T1000 (cell line): ENCODE measurements at regions not wholly inside any gene's neighbourhood (a gene's known extent, or its start where the extent isn't known, plus 50 kb on each side); places are given as distances from the start of the nearest gene placed in this dataset.
"Not testable (repeated sequence)": the region's sequence is repeated elsewhere in the genome, so short reads cannot be mapped to it uniquely, and the experiment has no call there.

Experiments used
- DNase-seq: peaks from one replicate; lab custom pipeline; 2025; ENCODE audit warnings: mixed read lengths; lab: John Stamatoyannopoulos, UW

DNA sequence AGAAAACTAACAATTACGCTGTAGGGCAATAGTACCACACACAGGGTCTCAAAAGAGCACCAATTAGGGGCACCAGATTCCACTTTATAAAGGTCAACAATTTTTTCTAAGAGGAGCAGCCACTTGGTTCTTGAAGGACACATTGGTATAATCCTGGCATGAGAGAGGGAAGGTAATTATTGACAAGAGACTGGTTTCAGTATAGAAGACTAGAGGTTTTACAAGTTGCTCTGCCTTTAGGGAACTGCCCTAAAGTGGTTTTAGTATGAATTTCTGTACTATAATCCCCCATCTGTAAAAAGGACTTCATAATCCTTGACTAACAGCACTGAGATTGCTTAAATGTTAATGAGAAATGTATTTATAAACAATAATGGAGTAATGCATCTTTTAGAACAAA, 648.5 kb upstream of the PTBP2 start:
- DNase-seq: no peak

- no peak for DNase-seq
Observed at GRCh38 chr1:96074422-96074821, 647.2 kb upstream of the PTBP2 start.

- no peak for DNase-seq
Observed at GRCh38 chr1:96074876-96075577, 646.6 kb upstream of the PTBP2 start.

DNA sequence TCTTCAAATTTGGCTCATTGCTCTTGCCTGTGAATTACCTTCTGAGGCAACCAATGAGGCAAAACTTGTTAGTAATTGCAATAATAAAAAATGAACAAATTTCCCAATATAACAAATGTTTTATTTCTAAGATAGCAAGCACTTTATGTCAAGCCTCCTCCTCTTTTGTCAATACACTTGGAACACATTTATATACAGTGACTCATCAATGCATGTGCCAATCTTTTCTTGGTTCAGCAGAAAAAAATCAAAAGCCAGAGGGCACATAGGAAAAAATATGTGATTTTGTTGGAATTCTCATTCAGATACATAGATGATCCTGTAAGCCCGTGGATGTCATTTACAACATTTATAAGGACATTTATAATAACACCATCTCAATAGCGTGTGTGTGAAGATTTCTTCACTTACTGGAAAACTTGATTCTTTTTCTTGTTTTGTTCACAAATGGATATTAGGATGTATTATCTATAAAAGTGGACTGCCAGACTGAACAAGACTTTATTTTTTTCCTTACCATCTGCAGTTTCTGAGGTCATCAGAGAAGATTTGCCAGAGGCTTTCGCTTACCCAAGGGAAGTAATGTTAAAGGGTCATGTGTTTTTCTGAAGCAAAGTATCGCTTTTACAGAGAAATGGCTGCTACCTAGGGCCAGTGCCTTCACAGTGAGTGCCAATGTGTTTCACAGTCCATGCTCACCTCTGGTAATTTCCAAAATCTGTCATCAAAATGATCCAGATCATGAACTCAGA, 645.7 kb upstream of the PTBP2 start:
- DNase-seq: no peak

GRCh38 chr1:96076589-96076988, 645.0 kb upstream of the PTBP2 start:
- DNase-seq: no peak

- no peak for DNase-seq
Observed at GRCh38 chr1:96079581-96079980, 642.0 kb upstream of the PTBP2 start.

DNA sequence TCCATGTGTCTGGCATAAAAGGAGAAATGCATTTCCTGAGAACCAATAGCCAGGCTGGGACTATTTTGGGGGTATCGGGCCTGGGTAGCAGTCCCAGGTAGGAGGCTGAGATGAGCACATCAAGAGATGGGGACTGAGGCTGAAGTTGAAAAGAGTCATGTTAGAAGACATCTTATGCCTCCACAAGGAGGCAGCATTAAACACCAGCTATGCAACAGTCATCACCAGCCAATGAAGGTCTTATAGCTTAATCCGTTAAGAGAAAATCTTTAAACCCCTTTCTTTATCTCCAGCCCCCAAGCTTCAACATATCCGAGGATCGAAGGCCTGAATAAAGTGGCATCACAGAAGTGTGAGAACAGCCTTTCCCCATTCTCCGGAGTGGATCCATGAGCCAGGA, 640.7 kb upstream of the PTBP2 start:
- no peak for DNase-seq

GRCh38 chr1:96087719-96088118, 633.9 kb upstream of the PTBP2 start:
- no peak for DNase-seq

DNA sequence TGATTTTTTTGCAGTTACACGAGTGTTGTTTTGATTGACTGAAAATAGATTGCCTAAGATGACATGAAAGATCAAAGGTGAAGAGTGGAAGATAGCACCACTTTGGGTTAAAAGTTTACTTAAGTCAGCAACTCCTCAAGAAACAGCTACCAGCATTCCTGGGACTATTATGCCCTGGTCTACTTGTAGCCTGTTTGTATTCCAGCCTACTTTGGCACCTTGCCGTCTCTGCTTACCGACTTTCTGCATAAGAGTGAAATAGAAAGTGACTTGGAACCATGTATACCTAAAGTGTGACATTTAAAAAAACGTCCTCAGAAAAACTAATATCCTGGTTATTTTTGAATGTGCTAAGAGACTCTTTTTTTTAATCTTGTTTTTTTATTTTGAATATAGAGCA, 631.5 kb upstream of the PTBP2 start:
- no peak for DNase-seq

GRCh38 chr1:96095849-96096612, 625.6 kb upstream of the PTBP2 start:
- DNase-seq: no peak

DNA sequence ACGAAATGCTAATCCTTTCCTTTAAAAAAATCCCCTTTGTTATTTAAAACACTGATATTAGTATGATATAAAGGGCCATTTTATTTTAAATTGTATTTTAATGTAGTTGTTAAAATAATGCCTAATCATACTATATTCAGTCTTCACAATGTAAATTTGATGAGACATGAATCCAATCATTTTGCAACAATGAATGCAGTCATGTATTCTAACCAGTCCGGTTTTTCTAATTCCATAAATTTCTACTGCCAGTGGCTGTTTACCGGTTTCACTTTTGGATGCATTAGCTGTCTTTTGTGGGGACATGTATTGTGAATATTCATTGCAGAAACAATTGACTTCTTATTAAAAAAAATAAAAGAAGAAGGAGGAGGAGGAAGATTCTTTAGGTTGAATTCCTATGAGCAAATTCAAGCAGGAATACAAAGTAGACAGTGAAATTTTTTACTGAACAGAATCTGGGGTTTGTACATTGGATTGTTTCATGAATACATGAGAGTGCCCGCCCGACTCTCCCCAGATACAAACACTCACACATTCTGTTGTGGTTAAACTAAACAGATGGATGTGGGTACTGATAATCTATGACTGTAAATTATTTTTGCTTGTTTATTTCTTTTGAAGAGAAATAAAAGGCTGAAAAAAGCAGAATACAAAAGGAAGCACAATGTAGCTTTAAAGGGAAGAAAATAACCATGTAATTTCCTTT, 624.8 kb upstream of the PTBP2 start:
- no peak for DNase-seq

- DNase-seq: no peak
Observed at GRCh38 chr1:96104506-96104905, 617.1 kb upstream of the PTBP2 start.

GRCh38 chr1:96104906-96105305, 616.7 kb upstream of the PTBP2 start:
- no peak for DNase-seq

DNA sequence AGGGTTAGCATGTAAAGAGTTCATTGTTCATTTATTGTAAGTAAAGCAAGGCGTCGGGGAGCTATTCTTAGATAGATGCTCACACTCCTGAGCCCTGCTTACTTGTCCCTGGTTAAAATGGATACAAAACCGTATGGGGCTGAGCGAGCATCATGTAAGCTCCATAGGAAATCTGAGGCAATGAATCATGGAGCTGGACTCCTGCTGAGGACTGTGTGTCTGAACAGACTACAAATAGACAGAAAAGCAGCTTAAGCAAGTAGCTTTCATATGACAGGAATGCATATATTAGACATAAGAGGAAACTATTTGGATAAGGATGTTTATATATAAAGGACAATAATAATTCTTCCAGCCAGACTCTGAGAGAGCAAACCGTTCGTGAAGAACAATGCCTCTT, 604.9 kb upstream of the PTBP2 start:
- no peak for DNase-seq

DNA sequence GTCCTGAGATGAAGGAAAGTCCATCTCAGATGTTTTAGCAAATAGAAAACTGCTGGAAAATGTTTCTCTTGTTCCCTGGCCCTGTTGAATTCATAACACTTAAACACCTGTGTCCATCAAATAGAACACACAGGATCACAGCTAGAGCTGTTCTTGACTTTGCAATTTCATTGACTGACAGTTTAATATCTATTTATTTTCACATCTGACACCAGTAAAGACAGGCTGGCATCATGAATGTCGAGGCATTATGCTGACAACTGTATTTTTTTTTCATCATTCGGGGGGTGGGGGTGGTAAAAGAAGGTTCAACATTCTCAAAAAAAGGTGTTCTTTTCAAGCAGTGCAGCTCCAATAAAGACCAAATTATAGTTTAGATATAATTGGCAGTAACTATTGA, 591.2 kb upstream of the PTBP2 start:
- DNase-seq: no peak

GRCh38 chr1:96144636-96145035, 576.9 kb upstream of the PTBP2 start:
- DNase-seq: no peak

DNA sequence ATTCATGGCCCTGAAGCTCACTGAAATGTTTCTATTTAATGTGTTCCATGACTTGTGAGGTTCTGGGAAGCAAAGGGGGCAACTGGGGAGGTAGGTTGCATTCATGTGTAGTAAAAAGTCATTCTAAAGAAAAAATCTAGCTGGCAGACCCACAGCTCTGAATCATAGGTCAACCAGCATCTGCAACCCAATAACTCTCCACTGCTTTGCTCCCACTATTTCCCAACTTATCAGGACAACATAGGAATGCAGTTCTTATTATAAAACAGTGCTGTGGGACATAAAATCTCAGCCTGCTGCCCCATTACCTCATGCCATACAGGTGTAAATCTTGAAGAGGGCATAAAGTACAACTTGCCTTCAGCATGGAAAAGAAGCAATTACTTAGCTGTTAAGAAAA, 576.1 kb upstream of the PTBP2 start:
- no peak for DNase-seq

DNA sequence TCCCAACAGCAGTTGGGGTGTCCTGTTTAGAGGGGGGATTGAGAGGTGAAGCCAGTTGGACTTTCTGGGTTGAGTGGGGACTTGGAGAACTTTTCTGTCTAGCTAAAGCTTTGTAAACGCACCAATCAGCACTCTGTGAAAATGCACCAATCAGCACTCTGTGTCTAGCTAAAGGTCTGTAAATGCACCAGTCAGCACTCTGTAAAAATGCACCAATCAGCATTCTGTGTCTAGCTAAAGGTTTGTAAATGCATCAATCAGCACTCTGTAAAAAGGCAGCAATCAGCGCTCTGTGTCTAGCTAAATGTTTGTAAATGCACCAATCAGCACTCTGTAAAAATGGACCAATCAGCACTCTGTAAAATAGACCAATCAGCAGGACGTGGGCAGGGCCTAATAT, 568.6 kb upstream of the PTBP2 start:
- not testable (repeated sequence) for DNase-seq

DNA sequence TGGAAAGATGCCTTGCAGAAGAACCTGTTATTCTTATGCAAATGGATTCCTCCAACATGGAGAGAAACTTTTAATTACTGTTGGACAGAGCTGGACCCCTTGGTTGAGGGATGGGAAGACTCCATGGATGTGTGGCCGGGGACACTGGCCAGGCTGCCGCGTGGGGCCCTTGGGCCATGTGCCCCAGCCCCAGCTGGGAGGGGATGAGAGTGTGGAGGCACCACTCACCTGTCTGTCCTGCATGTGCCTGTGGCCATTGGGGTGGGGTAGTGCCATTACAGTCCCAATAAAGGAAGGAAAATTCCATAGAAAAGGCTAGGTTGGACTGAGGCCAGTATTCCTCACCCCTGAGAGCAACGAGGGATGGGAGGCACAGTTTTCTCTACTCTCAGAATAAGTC, 564.5 kb upstream of the PTBP2 start:
- no peak for DNase-seq

DNA sequence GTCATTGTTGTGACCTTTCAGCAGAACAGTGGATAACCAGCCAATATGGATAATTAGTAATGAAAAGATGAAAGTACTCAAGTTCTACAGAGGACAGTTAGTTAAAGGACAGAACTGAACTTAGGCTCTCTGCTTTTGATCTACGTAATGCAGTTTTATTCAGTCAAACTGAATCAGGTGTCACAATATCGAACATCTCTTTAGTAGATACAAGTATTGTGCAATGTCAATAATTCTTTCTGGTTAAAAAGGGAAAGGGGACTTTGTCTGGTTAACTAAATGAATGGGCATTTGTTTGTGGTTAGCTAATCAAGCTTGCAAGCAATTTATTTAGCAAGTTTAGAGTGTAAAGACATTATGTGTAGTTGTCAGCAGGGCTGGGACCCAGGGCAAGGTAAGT, 562.2 kb upstream of the PTBP2 start:
- no peak for DNase-seq

DNA sequence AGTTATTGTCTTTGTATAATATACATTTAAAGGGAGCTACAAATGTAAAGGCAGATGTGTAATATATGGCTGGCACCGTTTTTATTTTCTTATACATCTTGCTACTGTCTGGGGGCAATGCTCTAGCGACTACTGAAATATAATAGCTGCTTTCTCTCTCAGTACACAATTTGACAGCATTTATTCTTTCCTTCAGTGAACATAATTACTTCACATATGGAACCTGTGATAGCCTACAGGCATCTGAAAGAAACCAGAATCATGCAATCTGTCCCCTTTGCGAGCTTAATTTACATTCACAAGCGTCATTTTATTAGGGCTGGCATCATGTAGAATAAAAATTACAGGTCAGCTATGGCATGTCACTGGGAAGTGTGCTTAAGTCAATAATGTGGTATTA, 557.5 kb upstream of the PTBP2 start:
- DNase-seq: no peak

DNA sequence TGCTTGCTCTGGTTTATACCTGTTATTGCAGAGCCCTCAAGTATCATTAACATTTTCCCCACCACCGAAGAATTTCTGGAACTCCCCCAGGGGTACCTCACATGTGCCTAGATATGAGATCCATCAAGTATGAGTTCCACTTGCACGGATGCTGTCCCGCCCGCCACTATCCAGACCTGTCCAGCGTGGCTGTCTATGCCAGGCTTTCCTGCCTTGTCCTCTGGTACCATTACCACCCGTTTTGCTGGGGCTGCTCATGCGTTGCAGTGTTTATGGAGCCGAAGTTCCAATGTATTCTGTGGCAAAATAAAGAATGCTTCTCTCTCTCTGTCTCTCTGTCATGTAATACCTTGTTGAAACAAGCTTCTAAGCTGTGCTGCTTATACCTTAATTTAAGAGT, 543.5 kb upstream of the PTBP2 start:
- no peak for DNase-seq
